HCT116 (cell line): ENCODE measurements at regions not wholly inside any gene's neighbourhood (a gene's known extent, or its start where the extent isn't known, plus 50 kb on each side); places are given as distances from the start of the nearest gene placed in this dataset.

Source experiments
- ATAC-seq: fragments of 200-7000 bp; cut with Tn5 transposase; 2 replicates; pipeline ENCODE4 v1.9.1; 2020; ENCODE audit warnings: mild to moderate bottlenecking, moderate library complexity
- BruUV-seq: library from RNA; stranded (reverse); fragments of 400-500 nt; replicated peaks from 2 replicates; lab custom pipeline; 2021; lab: Mats Ljungman, UMichigan
- CTCF ChIA-PET: fragments of 300-600 bp; sonication (Branson Sonifier 250); formaldehyde crosslinking; loops from one replicate; lab custom pipeline; 2021; ENCODE audit warnings: antibody characterized with exemption; lab: Charles Lee
- POLR2A ChIA-PET: fragments of 300-600, 350-600 bp; sonication (Branson Sonifier 250); formaldehyde crosslinking; loops from one replicate; lab custom pipeline; 2021; ENCODE audit warnings: antibody characterized with exemption; lab: Charles Lee
- RAD21 ChIA-PET, 2 experiments: fragments of 300-600 bp; sonication (Branson Sonifier 250); formaldehyde crosslinking; loops; one replicate each; lab custom pipeline; 2023; ENCODE audit warnings: low total read pairs in 2 of 2; ENCODE audit not compliant: uncharacterized antibody in 2 of 2, unreplicated experiment in 2 of 2, low non-redundant PET in 1 of 2; lab: Charles Lee
- DNase-seq: peaks from one replicate; pipeline ENCODE4 v3.0.0-alpha.2; 2010; ENCODE audit warnings: low read depth, low spot score
- H2AFZ ChIP-seq: fragments of 200-600 bp; shearing (Covaris generic), sonication (generic); 2 replicates; pipeline ENCODE4 v1.6.1; 2017; ENCODE audit warnings: low read depth, mixed run types, mixed read lengths, antibody characterized with exemption, low read length; ENCODE audit not compliant: poor library complexity, severe bottlenecking
- H3K27ac ChIP-seq: 2 replicates; pipeline ENCODE4 v1.5.1; 2012; ENCODE audit warnings: low read depth, low read length
- H3K27me3 ChIP-seq: fragments of 200-600 bp; sonication (generic); 2 replicates; pipeline ENCODE4 v1.6.1; 2016; ENCODE audit warnings: mixed run types, low read length, mixed read lengths; ENCODE audit not compliant: insufficient read depth
- H3K36me3 ChIP-seq, 2 experiments: fragments of 200-500 bp in 1 of 2; fragments of 200-600 bp in 1 of 2; sonication (Bioruptor generic) in 1 of 2; sonication (generic) in 1 of 2; 2 replicates each; pipeline versions ENCODE4 v1.5.1 to v1.6.1; 2014 to 2016; ENCODE audit warnings: low read length in 2 of 2, inconsistent platforms in 1 of 2, mixed read lengths in 1 of 2, mixed run types in 1 of 2; ENCODE audit not compliant: insufficient read depth in 2 of 2, control insufficient read depth in 1 of 2
- H3K4me1 ChIP-seq, 2 experiments: fragments of 200-600 bp in 1 of 2; sonication (generic) in 1 of 2; 2 replicates each; pipeline versions ENCODE4 v1.5.1 to v1.6.1; 2012 to 2017; ENCODE audit warnings: low read length in 2 of 2, inconsistent platforms in 1 of 2, mild to moderate bottlenecking in 1 of 2, mixed read lengths in 1 of 2, mixed run types in 1 of 2, moderate library complexity in 1 of 2; ENCODE audit not compliant: insufficient read depth in 2 of 2, control insufficient read depth in 1 of 2
- H3K4me2 ChIP-seq: fragments of 200-600 bp; sonication (generic); 2 replicates; pipeline ENCODE4 v1.6.1; 2017; ENCODE audit warnings: mixed run types, low read length, mixed read lengths
- H3K4me3 ChIP-seq, 2 experiments: fragments of 200-600 bp in 1 of 2; sonication (generic) in 1 of 2; replicated peaks in 1 of 2; 2 replicates each; pipeline ENCODE4 v1.5.1; 2011 to 2016; ENCODE audit warnings: low read length in 2 of 2, control low read depth in 1 of 2, low read depth in 1 of 2, mild to moderate bottlenecking in 1 of 2, mixed read lengths in 1 of 2, mixed run types in 1 of 2
- H3K79me2 ChIP-seq: fragments of 200-600 bp; sonication (generic); 2 replicates; pipeline ENCODE4 v1.6.1; 2017; ENCODE audit warnings: mild to moderate bottlenecking, mixed run types, low read length, moderate library complexity, mixed read lengths; ENCODE audit not compliant: insufficient read depth
- H3K9ac ChIP-seq: fragments of 200-600 bp; sonication (generic); 2 replicates; pipeline ENCODE4 v1.6.1; 2016; ENCODE audit warnings: low read length, mixed read lengths
- H3K9me2 ChIP-seq: fragments of 200-600 bp; sonication (generic), shearing (Covaris generic); 2 replicates; pipeline ENCODE4 v1.6.1; 2017; ENCODE audit warnings: mixed run types, mild to moderate bottlenecking, moderate library complexity; ENCODE audit not compliant: insufficient read depth
- H3K9me3 ChIP-seq, 2 experiments: fragments of 200-500 bp in 1 of 2; fragments of 200-600 bp in 1 of 2; sonication (Bioruptor generic) in 1 of 2; sonication (generic) in 1 of 2; 2 replicates each; pipeline ENCODE4 v1.6.1; 2014 to 2017; ENCODE audit warnings: low read length in 2 of 2, mixed read lengths in 2 of 2, inconsistent platforms in 1 of 2, low read depth in 1 of 2, mild to moderate bottlenecking in 1 of 2, mixed run types in 1 of 2, moderate library complexity in 1 of 2; ENCODE audit not compliant: control insufficient read depth in 1 of 2, insufficient read depth in 1 of 2
- H4K20me1 ChIP-seq: fragments of 200-600 bp; sonication (generic), shearing (Covaris generic); 2 replicates; pipeline ENCODE4 v1.6.1; 2017; ENCODE audit warnings: mixed run types, mild to moderate bottlenecking, moderate library complexity; ENCODE audit not compliant: insufficient read depth
- CBX3 ChIP-seq: IDR thresholded peaks from 2 replicates; pipeline ENCODE4 v1.6.1; 2012; ENCODE audit warnings: low read depth
- CEBPB ChIP-seq: IDR thresholded peaks from 2 replicates; pipeline ENCODE4 v1.6.1; 2012; ENCODE audit warnings: low read depth
- EGR1 ChIP-seq: IDR thresholded peaks from 2 replicates; pipeline ENCODE4 v1.6.1; 2012; ENCODE audit warnings: low read depth
- ELF1 ChIP-seq: IDR thresholded peaks from 2 replicates; pipeline ENCODE4 v1.6.1; 2012; ENCODE audit warnings: low read depth, borderline replicate concordance
- EZH2 ChIP-seq: fragments of 200-600 bp; sonication (generic); IDR thresholded peaks from 2 replicates; pipeline ENCODE4 v1.6.1; 2017; ENCODE audit warnings: antibody characterized with exemption, mixed run types
- SIN3A ChIP-seq: IDR thresholded peaks from 2 replicates; pipeline ENCODE4 v1.6.1; 2012; ENCODE audit warnings: low read depth
- SP1 ChIP-seq: IDR thresholded peaks from 2 replicates; pipeline ENCODE4 v1.6.1; 2012; ENCODE audit warnings: low read depth
- SRF ChIP-seq: IDR thresholded peaks from 2 replicates; pipeline ENCODE4 v1.6.1; 2012; ENCODE audit warnings: low read depth
- TCF7L2 ChIP-seq: IDR thresholded peaks from 2 replicates; pipeline ENCODE4 v1.7.0; 2011; ENCODE audit warnings: borderline replicate concordance, inconsistent platforms; ENCODE audit not compliant: insufficient read depth, insufficient read length; ENCODE audit errors: extremely low read depth
- YY1 ChIP-seq: IDR thresholded peaks from 2 replicates; pipeline ENCODE4 v1.6.1; 2011; ENCODE audit warnings: low read length, low read depth, moderate library complexity, mild to moderate bottlenecking; ENCODE audit not compliant: insufficient replicate concordance; ENCODE audit errors: extremely low read depth
- ZNF274 ChIP-seq: fragments of 200-500 bp; sonication (Bioruptor generic); IDR thresholded peaks from 2 replicates; pipeline ENCODE4 v1.6.1; 2014; ENCODE audit warnings: mild to moderate bottlenecking, low read depth, low read length, inconsistent platforms
- intact Hi-C: fragments of 100-400 bp; cut with micrococcal nuclease; formaldehyde crosslinking; loops from 2 replicates; pipeline ENCODE4 v1.10.0; 2022
- TF ChIP-seq, protein P1 (sequence below): IDR thresholded peaks from 2 replicates; pipeline ENCODE4 v1.6.1; 2011; ENCODE audit warnings: mild to moderate bottlenecking, low read length, moderate library complexity; ENCODE audit not compliant: insufficient replicate concordance; ENCODE audit errors: extremely low read depth
- TF ChIP-seq, protein P2 (sequence below): IDR thresholded peaks from 2 replicates; pipeline ENCODE4 v1.6.1; 2012

DNA sequence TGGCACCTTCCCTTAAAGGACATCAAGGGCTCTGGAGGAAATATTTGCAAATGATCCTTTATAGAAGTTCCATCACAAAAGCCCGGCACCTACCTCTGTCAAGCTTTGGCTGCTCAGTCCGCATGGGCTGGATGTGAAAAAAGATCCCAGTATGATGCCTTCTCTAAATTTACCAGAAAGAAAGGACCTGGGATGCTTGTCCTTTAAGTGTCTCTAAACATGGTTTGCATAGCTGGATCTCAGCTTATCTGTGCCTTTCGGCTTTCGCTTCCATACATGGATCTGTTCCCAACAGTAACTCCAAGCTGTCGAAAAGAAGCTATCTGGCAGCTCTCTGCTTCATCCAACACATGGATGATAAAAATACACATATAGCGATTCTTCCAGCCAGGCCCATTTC lies 60.4 kb upstream of the SLC8A1 start:
- ChIA-PET POLR2A (no interaction called here), CTCF (interaction anchor here (1.9 kb wide), 1 partner anchor 43 kb away, joined by 6 read pairs; no protein-coding TSS in a partner anchor), RAD21 (no interaction called here)
- no peaks in the 10 kb centered on the region for H3K36me3 ChIP-seq
- no peak overlapping the region for H3K4me3 ChIP-seq
- no TSS peak for BruUV-seq
- H3K27me3 ChIP-seq = peaks cover 36% of the 10 kb centered on the region
- TF ChIP-seq ZNF274 (no peak), SIN3A (no peak), EZH2 (no peak), ELF1 (no peak), YY1 (no peak), TCF7L2 (no peak), SP1 (no peak), CEBPB (no peak), CBX3 (no peak), EGR1 (no peak), SRF (no peak)
- TF ChIP-seq, protein P1, sequence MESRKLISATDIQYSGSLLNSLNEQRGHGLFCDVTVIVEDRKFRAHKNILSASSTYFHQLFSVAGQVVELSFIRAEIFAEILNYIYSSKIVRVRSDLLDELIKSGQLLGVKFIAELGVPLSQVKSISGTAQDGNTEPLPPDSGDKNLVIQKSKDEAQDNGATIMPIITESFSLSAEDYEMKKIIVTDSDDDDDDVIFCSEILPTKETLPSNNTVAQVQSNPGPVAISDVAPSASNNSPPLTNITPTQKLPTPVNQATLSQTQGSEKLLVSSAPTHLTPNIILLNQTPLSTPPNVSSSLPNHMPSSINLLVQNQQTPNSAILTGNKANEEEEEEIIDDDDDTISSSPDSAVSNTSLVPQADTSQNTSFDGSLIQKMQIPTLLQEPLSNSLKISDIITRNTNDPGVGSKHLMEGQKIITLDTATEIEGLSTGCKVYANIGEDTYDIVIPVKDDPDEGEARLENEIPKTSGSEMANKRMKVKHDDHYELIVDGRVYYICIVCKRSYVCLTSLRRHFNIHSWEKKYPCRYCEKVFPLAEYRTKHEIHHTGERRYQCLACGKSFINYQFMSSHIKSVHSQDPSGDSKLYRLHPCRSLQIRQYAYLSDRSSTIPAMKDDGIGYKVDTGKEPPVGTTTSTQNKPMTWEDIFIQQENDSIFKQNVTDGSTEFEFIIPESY = no peak
- TF ChIP-seq, protein P2, sequence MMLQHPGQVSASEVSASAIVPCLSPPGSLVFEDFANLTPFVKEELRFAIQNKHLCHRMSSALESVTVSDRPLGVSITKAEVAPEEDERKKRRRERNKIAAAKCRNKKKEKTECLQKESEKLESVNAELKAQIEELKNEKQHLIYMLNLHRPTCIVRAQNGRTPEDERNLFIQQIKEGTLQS = no peak
- intact Hi-C loops = no loop called here
- ATAC-seq (no peak), DNase-seq (no peak)
- H4K20me1 ChIP-seq = no peaks in the 10 kb centered on the region
- no peaks in the 10 kb centered on the region for H3K4me1 ChIP-seq
- H3K4me2 ChIP-seq = no peak overlapping the region
- no peak overlapping the region for H3K27ac ChIP-seq
- no peaks in the 10 kb centered on the region for H3K79me2 ChIP-seq
- H3K9ac ChIP-seq = no peak overlapping the region
- no peaks in the 10 kb centered on the region for H3K9me2 ChIP-seq
- H3K9me3 ChIP-seq = no peaks in the 10 kb centered on the region
- no peak overlapping the region for H2AFZ ChIP-seq
